ENCODE measurements at regions not wholly inside any gene's neighbourhood (a gene's known extent, or its start where the extent isn't known, plus 50 kb on each side); places are given as distances from the start of the nearest gene placed in this dataset.
A peak's percentile ranks its signal among the peaks of the same experiment; 100 is the strongest.

GRCh38 chr18:79579807-79580497 is 99.7 kb upstream of the CTDP1 start:
- DNase-seq = peak; percentile 16

- DNase-seq = peak; percentile 10
Measured at GRCh38 chr18:79580498-79581171, 99.0 kb upstream of the CTDP1 start.

- peak; percentile 8 for DNase-seq
Measured at GRCh38 chr18:79581406-79581805, 98.2 kb upstream of the CTDP1 start.

GRCh38 chr18:79581911-79582310 is 97.7 kb upstream of the CTDP1 start:
- peak; percentile 12 for DNase-seq

GRCh38 chr18:79582978-79583377 is 96.6 kb upstream of the CTDP1 start:
- no peak for DNase-seq

GRCh38 chr18:79583426-79583825 is 96.2 kb upstream of the CTDP1 start:
- DNase-seq = peak; percentile 9

- peak; percentile 29 for DNase-seq
Measured at GRCh38 chr18:79583984-79584401, 95.6 kb upstream of the CTDP1 start.

- peak; percentile 14 for DNase-seq
Measured at GRCh38 chr18:79584491-79585394, 94.9 kb upstream of the CTDP1 start.

GRCh38 chr18:79585395-79586370 is 93.9 kb upstream of the CTDP1 start:
- peak; percentile 35 for DNase-seq

- peak; percentile 29 for DNase-seq
Measured at GRCh38 chr18:79586436-79587225, 93.0 kb upstream of the CTDP1 start.

GRCh38 chr18:79587226-79587741 is 92.3 kb upstream of the CTDP1 start:
- no peak for DNase-seq

- peak; percentile 87 for DNase-seq
Measured at GRCh38 chr18:79587779-79588635, 91.6 kb upstream of the CTDP1 start.

- peak; percentile 94 for DNase-seq
Measured at GRCh38 chr18:79588636-79589481, 90.7 kb upstream of the CTDP1 start.

GRCh38 chr18:79589601-79590091 is 90.0 kb upstream of the CTDP1 start:
- DNase-seq = peak; percentile 32

GRCh38 chr18:79590191-79591031 is 89.2 kb upstream of the CTDP1 start:
- peak; percentile 83 for DNase-seq

GRCh38 chr18:79591032-79591308 is 88.6 kb upstream of the CTDP1 start:
- no peak for DNase-seq

GRCh38 chr18:79592684-79593083 is 86.9 kb upstream of the CTDP1 start:
- peak; percentile 12 for DNase-seq

GRCh38 chr18:79595876-79596374 is 83.7 kb upstream of the CTDP1 start:
- DNase-seq = peak; percentile 6

All from right hindlimb (tissue), 1 donor.